Osteoblast (primary cell): ENCODE measurements at regions not wholly inside any gene's neighbourhood (a gene's known extent, or its start where the extent isn't known, plus 50 kb on each side); places are given as distances from the start of the nearest gene placed in this dataset.

Experiments used
- DNase-seq: peaks from one replicate; pipeline ENCODE4 v3.0.0; 2011; ENCODE audit warnings: low spot score, mixed read lengths; ENCODE audit not compliant: insufficient read length; ENCODE audit errors: missing footprints
- H2AFZ ChIP-seq: 2 replicates; pipeline ENCODE4 v1.6.0; 2011; ENCODE audit warnings: mild to moderate bottlenecking, low read length
- H3K27ac ChIP-seq: 2 replicates; pipeline ENCODE4 v1.5.1; 2011; ENCODE audit warnings: mild to moderate bottlenecking, low read depth, low read length, moderate library complexity
- H3K27me3 ChIP-seq: 2 replicates; pipeline ENCODE4 v1.6.0; 2012; ENCODE audit warnings: mild to moderate bottlenecking, control low read depth, inconsistent platforms, low read length, moderate library complexity; ENCODE audit not compliant: insufficient read depth
- H3K36me3 ChIP-seq: 2 replicates; pipeline ENCODE4 v1.5.1; 2011; ENCODE audit warnings: mild to moderate bottlenecking, low read length, control low read depth, moderate library complexity; ENCODE audit not compliant: insufficient read depth
- H3K4me1 ChIP-seq: 2 replicates; pipeline ENCODE4 v1.5.1; 2011; ENCODE audit warnings: mild to moderate bottlenecking, low read length, control low read depth, moderate library complexity; ENCODE audit not compliant: insufficient read depth
- H3K4me2 ChIP-seq: 2 replicates; pipeline ENCODE4 v1.6.0; 2011; ENCODE audit warnings: mild to moderate bottlenecking, low read length; ENCODE audit not compliant: insufficient read depth
- H3K4me3 ChIP-seq: fragments of 200-600 bp; sonication (generic); 3 replicates; pipeline ENCODE4 v1.5.1; 2012; ENCODE audit warnings: mild to moderate bottlenecking, low read length, inconsistent platforms; ENCODE audit not compliant: insufficient read depth
- H3K79me2 ChIP-seq: 2 replicates; pipeline ENCODE4 v1.6.0; 2012; ENCODE audit warnings: mild to moderate bottlenecking, low read length, control low read depth, inconsistent platforms; ENCODE audit not compliant: insufficient read depth
- H3K9me3 ChIP-seq: 2 replicates; pipeline ENCODE4 v1.5.1; 2011; ENCODE audit warnings: low read depth, low read length, control low read depth
- H4K20me1 ChIP-seq: 2 replicates; pipeline ENCODE4 v1.6.0; 2012; ENCODE audit warnings: mild to moderate bottlenecking, low read length, control low read depth; ENCODE audit not compliant: insufficient read depth
- TF ChIP-seq, protein P1 (sequence below): IDR thresholded peaks from 2 replicates; pipeline ENCODE4 v1.5.1; 2011; ENCODE audit warnings: mild to moderate bottlenecking, low read depth, low read length, moderate library complexity; ENCODE audit errors: extremely low read depth

DNA sequence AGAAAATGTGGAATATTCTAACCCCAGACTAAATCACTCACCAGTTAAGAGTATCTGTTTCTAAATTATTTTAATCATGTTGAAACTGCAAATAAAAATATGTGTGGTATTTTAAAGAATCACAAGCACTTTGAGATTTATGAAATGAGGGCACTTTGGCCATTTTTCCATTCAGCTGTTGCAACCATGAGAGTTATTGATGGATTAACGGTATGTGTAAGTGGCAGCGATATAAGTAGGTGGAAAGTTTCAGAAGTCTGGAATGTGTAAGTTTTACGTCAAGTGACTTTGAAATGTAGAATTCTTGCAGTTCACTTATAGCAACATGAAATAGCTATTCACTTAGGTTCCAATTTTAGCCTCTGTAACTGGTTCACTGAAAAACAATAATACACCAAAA, 905.1 kb upstream of the SLIT2 start:
- Histone ChIP-seq H3K27ac (no peak overlapping the region), H3K4me2 (no peak overlapping the region), H4K20me1 (no peaks in the 10 kb centered on the region), H3K27me3 (no peaks in the 10 kb centered on the region), H3K36me3 (no peaks in the 10 kb centered on the region), H2AFZ (no peak overlapping the region), H3K4me3 (no peak overlapping the region), H3K79me2 (no peaks in the 10 kb centered on the region), H3K4me1 (no peaks in the 10 kb centered on the region), H3K9me3 (no peaks in the 10 kb centered on the region)
- TF ChIP-seq, protein P1, sequence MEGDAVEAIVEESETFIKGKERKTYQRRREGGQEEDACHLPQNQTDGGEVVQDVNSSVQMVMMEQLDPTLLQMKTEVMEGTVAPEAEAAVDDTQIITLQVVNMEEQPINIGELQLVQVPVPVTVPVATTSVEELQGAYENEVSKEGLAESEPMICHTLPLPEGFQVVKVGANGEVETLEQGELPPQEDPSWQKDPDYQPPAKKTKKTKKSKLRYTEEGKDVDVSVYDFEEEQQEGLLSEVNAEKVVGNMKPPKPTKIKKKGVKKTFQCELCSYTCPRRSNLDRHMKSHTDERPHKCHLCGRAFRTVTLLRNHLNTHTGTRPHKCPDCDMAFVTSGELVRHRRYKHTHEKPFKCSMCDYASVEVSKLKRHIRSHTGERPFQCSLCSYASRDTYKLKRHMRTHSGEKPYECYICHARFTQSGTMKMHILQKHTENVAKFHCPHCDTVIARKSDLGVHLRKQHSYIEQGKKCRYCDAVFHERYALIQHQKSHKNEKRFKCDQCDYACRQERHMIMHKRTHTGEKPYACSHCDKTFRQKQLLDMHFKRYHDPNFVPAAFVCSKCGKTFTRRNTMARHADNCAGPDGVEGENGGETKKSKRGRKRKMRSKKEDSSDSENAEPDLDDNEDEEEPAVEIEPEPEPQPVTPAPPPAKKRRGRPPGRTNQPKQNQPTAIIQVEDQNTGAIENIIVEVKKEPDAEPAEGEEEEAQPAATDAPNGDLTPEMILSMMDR = no peak
- DNase-seq = no peak

DNA sequence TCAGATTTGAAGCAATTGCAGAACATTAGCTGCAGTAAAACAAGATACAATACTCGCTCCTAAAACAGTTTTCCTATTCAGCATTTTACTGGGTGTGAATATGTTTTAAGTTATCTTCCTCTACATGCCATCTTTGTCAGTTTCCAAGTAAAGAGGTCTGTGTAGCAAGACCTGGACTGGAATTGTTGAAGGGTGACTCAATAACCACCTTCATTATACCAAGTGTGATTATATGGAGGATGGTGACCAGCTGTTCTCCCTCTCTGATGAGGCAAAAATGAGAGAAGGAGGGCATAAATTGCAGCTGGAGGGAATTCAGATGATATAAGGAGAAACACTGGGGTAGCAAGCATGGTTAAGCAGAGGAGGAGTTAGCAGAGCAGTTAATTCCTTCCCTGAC, 922.1 kb upstream of the SLIT2 start:
- H3K9me3 ChIP-seq = no peaks in the 10 kb centered on the region
- H3K4me3 ChIP-seq = no peak overlapping the region
- no peak overlapping the region for H3K27ac ChIP-seq
- no peak overlapping the region for H3K4me2 ChIP-seq
- H3K36me3 ChIP-seq = no peaks in the 10 kb centered on the region
- DNase-seq = no peak
- H2AFZ ChIP-seq = no peak overlapping the region
- no peaks in the 10 kb centered on the region for H4K20me1 ChIP-seq
- TF ChIP-seq, protein P1 = no peak
- H3K27me3 ChIP-seq = no peaks in the 10 kb centered on the region
- H3K4me1 ChIP-seq = no peaks in the 10 kb centered on the region
- no peaks in the 10 kb centered on the region for H3K79me2 ChIP-seq

DNA sequence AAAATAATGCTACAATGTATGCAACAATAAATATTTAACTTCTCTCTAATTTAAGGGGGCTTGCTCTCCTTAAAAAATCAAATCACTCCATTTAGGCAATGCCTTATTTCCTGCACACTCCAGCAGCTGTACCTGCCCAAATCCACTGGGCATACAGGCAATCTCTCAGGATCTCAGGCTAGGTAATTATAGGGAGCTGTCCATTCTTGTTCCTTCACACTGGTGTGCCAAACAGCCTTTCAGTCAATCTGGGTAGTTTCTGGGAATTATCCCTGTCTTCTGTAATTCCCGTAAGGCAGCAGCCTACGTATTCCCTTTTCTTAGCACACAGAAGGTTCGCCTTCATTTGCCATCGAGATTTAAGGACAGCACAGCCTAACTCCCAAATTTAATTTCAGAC, 922.6 kb upstream of the SLIT2 start:
- Histone ChIP-seq H3K4me3 (no peak overlapping the region), H3K27me3 (no peaks in the 10 kb centered on the region), H4K20me1 (no peaks in the 10 kb centered on the region), H3K9me3 (no peaks in the 10 kb centered on the region), H3K4me1 (no peaks in the 10 kb centered on the region), H3K79me2 (no peaks in the 10 kb centered on the region), H3K27ac (no peak overlapping the region), H2AFZ (no peak overlapping the region), H3K36me3 (no peaks in the 10 kb centered on the region), H3K4me2 (no peak overlapping the region)
- no peak for DNase-seq
- TF ChIP-seq, protein P1 = no peak

DNA sequence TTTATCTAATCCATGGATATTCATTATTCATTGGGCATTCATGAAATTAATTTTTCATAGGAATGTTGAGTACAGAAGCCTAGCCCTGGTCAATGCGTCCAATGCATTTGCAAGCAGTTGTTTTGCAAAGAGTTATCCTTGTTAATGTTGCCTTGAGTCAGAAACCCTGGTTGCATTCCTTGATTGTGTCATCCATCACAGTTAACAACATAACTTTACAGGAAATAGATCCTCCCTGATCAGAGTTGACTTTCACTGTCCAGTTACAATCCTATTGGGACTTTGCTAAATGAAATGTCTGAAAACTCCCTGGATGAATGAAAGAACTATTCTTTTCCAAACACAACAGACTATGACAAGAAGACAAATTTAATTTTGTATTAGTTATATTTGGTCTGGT, 924.3 kb upstream of the SLIT2 start:
- TF ChIP-seq, protein P1 = no peak
- Histone ChIP-seq H3K79me2 (no peaks in the 10 kb centered on the region), H3K27ac (no peak overlapping the region), H4K20me1 (no peaks in the 10 kb centered on the region), H3K27me3 (no peaks in the 10 kb centered on the region), H2AFZ (no peak overlapping the region), H3K4me1 (no peaks in the 10 kb centered on the region), H3K4me3 (no peak overlapping the region), H3K4me2 (no peak overlapping the region), H3K9me3 (no peaks in the 10 kb centered on the region), H3K36me3 (no peaks in the 10 kb centered on the region)
- DNase-seq = peak; percentile 62
